K562 (cell line): ENCODE measurements at regions not wholly inside any gene's neighbourhood (a gene's known extent, or its start where the extent isn't known, plus 50 kb on each side); places are given as distances from the start of the nearest gene placed in this dataset.
A peak's percentile ranks its signal among the peaks of the same experiment; 100 is the strongest.

Experiments
- BRD9 ChIP-seq: fragments of 450-650 bp; IDR thresholded peaks from 2 replicates; pipeline ENCODE4 v1.6.1; 2018; ENCODE audit warnings: low read depth; ENCODE audit not compliant: partially characterized antibody
- CTCF ChIP-seq, 3 experiments: IDR thresholded peaks in 2 of 3; conservative IDR thresholded peaks in 1 of 3; 2 replicates each; pipeline ENCODE4 v1.5.1; 2011 to 2012; ENCODE audit warnings: low read length in 3 of 3, mild to moderate bottlenecking in 3 of 3, control low read depth in 2 of 3, improper control_type of control experiment in 1 of 3, inconsistent platforms in 1 of 3, low read depth in 1 of 3, mixed read lengths in 1 of 3, moderate library complexity in 1 of 3; ENCODE audit not compliant: insufficient read depth in 2 of 3
- EGR1 ChIP-seq: fragments of 450-650 bp; conservative IDR thresholded peaks from 2 replicates; pipeline ENCODE4 v1.6.1; 2017; ENCODE audit warnings: mild to moderate bottlenecking
- ESRRB ChIP-seq: fragments of 250-450 bp; sonication (Bioruptor Pico); IDR thresholded peaks from 2 replicates; pipeline ENCODE4 v1.5.0; 2020; ENCODE audit warnings: mild to moderate bottlenecking, moderate library complexity, borderline replicate concordance
- FOSL1 ChIP-seq: fragments of 200-800 bp; sonication (Bioruptor generic); conservative IDR thresholded peaks from 2 replicates; pipeline ENCODE4 v1.6.1; 2016; ENCODE audit warnings: missing genetic modification characterization, missing compliant biosample characterization
- GATAD2B ChIP-seq: fragments of 450-650 bp; IDR thresholded peaks from 2 replicates; pipeline ENCODE4 v1.6.1; 2017; ENCODE audit warnings: mild to moderate bottlenecking, borderline replicate concordance
- HDAC6 ChIP-seq: IDR thresholded peaks from 2 replicates; pipeline ENCODE4 v1.6.1; 2012; ENCODE audit warnings: low read depth, mild to moderate bottlenecking, control low read depth, inconsistent platforms, low read length, moderate library complexity
- NCOA6 ChIP-seq: fragments of 450-650 bp; IDR thresholded peaks from 2 replicates; pipeline ENCODE4 v1.6.1; 2017; ENCODE audit warnings: mild to moderate bottlenecking
- RUNX1 ChIP-seq: sonication (generic); IDR thresholded peaks from 2 replicates; pipeline ENCODE4 v1.6.1; 2016; ENCODE audit warnings: antibody characterized with exemption, low read depth
- TAF7 ChIP-seq: fragments of 450-650 bp; IDR thresholded peaks from 2 replicates; pipeline ENCODE4 v1.6.1; 2016; ENCODE audit warnings: missing genetic modification characterization, missing compliant biosample characterization
- TCFL5 ChIP-seq: fragments of 250-450 bp; sonication (Bioruptor Pico); conservative IDR thresholded peaks from 2 replicates; pipeline ENCODE4 v1.6.1; 2021; ENCODE audit warnings: mild to moderate bottlenecking, moderate library complexity, matching md5 sums
- TFE3 ChIP-seq: fragments of 450-650 bp; formaldehyde crosslinking; IDR thresholded peaks from 2 replicates; pipeline ENCODE4 v1.4.0; 2020; ENCODE audit warnings: mild to moderate bottlenecking, mixed read lengths
- U2AF2 ChIP-seq: fragments of 200-400 bp; formaldehyde crosslinking; optimal IDR thresholded peaks from 2 replicates; pipeline ENCODE3; 2017; ENCODE audit warnings: low read depth, mild to moderate bottlenecking, low read length
- WHSC1 ChIP-seq: IDR thresholded peaks from one replicate; pipeline ENCODE4 v1.6.1; 2012; ENCODE audit warnings: low read length, control low read depth, inconsistent platforms
- ZNF253 ChIP-seq: fragments of 250-450 bp; sonication (Bioruptor Pico); conservative IDR thresholded peaks from 2 replicates; pipeline ENCODE4 v1.6.1; 2021; ENCODE audit warnings: mild to moderate bottlenecking
- ZNF324 ChIP-seq: fragments of 250-450 bp; sonication (Bioruptor Pico); IDR thresholded peaks from 2 replicates; pipeline ENCODE4 v1.4.0; 2020; ENCODE audit warnings: mild to moderate bottlenecking
- TF ChIP-seq, protein P1 (sequence below): sonication (generic); formaldehyde crosslinking; IDR thresholded peaks from 2 replicates; pipeline ENCODE4 v1.8.1; 2022; ENCODE audit warnings: missing genetic modification reagents
- TF ChIP-seq, protein P2 (sequence below): sonication (generic); formaldehyde crosslinking; IDR thresholded peaks from 2 replicates; pipeline ENCODE4 v1.8.0; 2022; ENCODE audit warnings: mild to moderate bottlenecking, missing genetic modification reagents
- TF ChIP-seq, protein P3 (sequence below): fragments of 200-800 bp; sonication (Bioruptor generic); IDR thresholded peaks from 2 replicates; pipeline ENCODE4 v1.6.1; 2017; ENCODE audit warnings: missing genetic modification characterization, missing compliant biosample characterization
- TF ChIP-seq, protein P4 (sequence below): fragments of 250-450 bp; sonication (Bioruptor Pico); IDR thresholded peaks from 2 replicates; pipeline ENCODE4 v1.8.0; 2022; ENCODE audit warnings: moderate library complexity, mild to moderate bottlenecking, inconsistent platforms

DNA sequence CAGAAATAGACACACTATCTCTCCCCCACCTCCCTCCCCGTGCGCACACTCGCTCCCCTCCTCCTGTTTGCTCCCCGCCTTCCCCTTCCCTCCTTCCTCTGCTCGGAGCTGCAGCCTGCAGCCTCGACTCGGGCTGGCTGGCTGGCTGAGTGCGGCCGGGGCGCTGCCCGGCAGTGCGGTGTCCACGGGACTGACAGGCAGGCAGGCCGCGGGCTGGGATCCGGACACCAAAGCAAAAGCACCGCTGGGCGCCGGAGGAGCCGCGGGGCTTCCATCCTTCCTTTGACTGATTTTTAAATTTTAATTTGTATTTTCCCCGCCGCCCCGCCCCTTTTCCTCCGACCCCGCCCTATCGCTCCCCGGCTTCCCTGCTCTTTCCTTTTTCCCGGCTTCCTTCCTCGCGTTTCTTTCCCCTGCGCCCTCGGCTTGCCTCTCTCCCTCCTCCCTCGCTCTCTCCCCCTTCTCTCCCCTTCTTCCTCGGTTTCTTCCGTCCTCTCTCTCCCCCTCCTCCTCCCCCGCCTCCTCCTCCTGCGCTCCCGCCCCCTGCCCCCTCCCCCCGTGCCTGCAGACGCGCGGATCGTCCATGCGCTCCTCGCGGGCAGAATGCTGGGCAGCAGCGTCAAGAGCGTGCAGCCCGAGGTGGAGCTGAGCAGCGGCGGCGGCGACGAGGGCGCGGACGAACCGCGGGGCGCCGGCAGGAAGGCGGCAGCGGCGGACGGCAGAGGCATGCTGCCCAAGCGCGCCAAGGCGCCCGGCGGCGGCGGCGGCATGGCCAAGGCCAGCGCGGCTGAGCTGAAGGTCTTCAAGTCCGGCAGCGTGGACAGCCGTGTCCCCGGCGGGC, 109.4 kb downstream of the NAV1 start (continued):
- no peak for TF ChIP-seq CTCF (IDR thresholded peaks at IDR 0.05 in 2 of 3, conservative IDR thresholded peaks at IDR 0.05 in 1 of 3; ENCODE audit: insufficient read depth in 2 of 3, low read depth in 1 of 3, low read length in 3 of 3)
- TF ChIP-seq ZNF253 (CRISPR knock-in tag) = no peak
- no peak for TF ChIP-seq ZNF324
- no peak for TF ChIP-seq TCFL5 (CRISPR knock-in tag)
- TF ChIP-seq, protein P1, sequence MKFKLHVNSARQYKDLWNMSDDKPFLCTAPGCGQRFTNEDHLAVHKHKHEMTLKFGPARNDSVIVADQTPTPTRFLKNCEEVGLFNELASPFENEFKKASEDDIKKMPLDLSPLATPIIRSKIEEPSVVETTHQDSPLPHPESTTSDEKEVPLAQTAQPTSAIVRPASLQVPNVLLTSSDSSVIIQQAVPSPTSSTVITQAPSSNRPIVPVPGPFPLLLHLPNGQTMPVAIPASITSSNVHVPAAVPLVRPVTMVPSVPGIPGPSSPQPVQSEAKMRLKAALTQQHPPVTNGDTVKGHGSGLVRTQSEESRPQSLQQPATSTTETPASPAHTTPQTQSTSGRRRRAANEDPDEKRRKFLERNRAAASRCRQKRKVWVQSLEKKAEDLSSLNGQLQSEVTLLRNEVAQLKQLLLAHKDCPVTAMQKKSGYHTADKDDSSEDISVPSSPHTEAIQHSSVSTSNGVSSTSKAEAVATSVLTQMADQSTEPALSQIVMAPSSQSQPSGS = no peak
- TF ChIP-seq GATAD2B = no peak
- peak; percentile 63 for TF ChIP-seq EGR1
- TF ChIP-seq TAF7 = no peak
- TF ChIP-seq U2AF2 = no peak
- TF ChIP-seq WHSC1 = no peak
- no peak for TF ChIP-seq TFE3 (CRISPR knock-in tag)
- TF ChIP-seq ESRRB (CRISPR knock-in tag) = no peak
- TF ChIP-seq, protein P2, sequence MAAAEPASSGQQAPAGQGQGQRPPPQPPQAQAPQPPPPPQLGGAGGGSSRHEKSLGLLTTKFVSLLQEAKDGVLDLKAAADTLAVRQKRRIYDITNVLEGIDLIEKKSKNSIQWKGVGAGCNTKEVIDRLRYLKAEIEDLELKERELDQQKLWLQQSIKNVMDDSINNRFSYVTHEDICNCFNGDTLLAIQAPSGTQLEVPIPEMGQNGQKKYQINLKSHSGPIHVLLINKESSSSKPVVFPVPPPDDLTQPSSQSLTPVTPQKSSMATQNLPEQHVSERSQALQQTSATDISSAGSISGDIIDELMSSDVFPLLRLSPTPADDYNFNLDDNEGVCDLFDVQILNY (CRISPR knock-in tag) = 0 out of 2 replicates have a peak, but pooled peaks have one; percentile 26
- no peak for TF ChIP-seq BRD9
- TF ChIP-seq RUNX1 = no peak
- TF ChIP-seq FOSL1 (tag) = no peak
- no peak for TF ChIP-seq HDAC6
- TF ChIP-seq, protein P3, sequence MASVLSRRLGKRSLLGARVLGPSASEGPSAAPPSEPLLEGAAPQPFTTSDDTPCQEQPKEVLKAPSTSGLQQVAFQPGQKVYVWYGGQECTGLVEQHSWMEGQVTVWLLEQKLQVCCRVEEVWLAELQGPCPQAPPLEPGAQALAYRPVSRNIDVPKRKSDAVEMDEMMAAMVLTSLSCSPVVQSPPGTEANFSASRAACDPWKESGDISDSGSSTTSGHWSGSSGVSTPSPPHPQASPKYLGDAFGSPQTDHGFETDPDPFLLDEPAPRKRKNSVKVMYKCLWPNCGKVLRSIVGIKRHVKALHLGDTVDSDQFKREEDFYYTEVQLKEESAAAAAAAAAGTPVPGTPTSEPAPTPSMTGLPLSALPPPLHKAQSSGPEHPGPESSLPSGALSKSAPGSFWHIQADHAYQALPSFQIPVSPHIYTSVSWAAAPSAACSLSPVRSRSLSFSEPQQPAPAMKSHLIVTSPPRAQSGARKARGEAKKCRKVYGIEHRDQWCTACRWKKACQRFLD (CRISPR knock-in tag) = no peak
- TF ChIP-seq, protein P4, sequence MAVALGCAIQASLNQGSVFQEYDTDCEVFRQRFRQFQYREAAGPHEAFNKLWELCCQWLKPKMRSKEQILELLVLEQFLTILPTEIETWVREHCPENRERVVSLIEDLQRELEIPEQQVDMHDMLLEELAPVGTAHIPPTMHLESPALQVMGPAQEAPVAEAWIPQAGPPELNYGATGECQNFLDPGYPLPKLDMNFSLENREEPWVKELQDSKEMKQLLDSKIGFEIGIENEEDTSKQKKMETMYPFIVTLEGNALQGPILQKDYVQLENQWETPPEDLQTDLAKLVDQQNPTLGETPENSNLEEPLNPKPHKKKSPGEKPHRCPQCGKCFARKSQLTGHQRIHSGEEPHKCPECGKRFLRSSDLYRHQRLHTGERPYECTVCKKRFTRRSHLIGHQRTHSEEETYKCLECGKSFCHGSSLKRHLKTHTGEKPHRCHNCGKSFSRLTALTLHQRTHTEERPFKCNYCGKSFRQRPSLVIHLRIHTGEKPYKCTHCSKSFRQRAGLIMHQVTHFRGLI (CRISPR knock-in tag) = no peak
- TF ChIP-seq NCOA6 = no peak
